Stimulated activated CD4-positive, alpha-beta T cell treated with anti-CD3 and anti-CD28 coated beads, Interleukin-1b, Interleukin-23, amount 100 ng/mL, for 4 hours (primary cell): ENCODE measurements at regions not wholly inside any gene's neighbourhood (a gene's known extent, or its start where the extent isn't known, plus 50 kb on each side); places are given as distances from the start of the nearest gene placed in this dataset.

Source experiments
- DNase-seq, 2 donors: peaks; one replicate each; pipeline ENCODE4 v3.0.0-alpha.2; 2020; ENCODE audit warnings: low read depth in 2 of 2

DNA sequence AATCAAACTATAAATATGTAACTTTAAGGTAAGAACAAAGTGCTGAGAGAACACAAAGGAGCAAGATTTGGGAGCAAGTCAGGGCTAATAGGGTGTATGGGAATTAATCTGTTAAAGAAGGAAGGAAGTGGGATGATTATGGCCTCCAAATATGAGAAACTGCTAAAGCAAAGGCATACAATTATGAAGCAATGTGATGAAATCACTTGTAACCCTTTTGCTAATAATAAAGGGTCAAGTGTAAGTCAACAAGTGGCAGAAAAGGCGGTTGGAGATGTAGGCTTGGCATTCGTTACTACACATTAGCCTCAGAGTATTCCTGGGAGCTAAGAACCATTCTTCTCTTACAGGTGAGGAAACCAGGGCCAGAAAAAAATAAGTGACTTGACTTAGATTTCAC lies 1002.3 kb upstream of the TENM4 start:
- DNase-seq, result no peak

DNA sequence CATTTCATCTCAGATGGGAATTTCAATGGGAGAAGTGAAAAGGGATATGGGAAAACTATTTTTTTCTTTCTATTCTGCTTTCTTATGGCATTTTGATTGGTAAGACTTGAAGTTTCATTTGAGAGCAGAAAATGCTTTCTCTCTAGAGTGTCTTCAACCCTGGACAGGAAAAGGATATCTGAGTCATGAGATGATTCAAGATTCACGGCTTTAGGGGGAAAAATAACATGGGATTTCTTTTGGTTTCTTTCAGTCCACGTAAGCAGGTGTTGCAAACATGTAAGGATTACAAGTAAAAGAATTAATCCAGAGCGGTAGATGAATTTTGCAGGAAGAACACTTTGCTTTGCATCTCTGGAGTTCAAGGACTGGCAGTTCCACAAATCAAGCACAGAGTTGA lies 1001.0 kb upstream of the TENM4 start:
- DNase-seq, result no peak

DNA sequence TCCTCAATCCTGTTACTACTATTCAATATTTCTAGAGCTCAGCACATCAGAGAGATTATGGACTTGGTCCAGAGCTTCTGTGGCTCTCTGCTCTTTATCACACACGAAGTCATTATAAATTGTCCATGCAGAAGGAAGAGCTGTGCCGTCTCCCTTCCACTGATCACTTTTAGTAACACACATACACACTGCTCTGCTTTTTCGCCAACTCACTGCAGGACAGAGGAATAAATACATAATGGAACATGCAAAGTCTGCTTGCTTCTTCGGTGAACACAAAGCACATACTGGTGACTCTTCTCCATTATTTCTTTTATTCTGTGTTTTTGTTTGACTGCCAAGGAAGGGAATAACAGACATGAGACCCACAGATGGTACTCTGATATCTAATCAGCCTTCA lies 1000.0 kb upstream of the TENM4 start:
- no peak for DNase-seq

DNA sequence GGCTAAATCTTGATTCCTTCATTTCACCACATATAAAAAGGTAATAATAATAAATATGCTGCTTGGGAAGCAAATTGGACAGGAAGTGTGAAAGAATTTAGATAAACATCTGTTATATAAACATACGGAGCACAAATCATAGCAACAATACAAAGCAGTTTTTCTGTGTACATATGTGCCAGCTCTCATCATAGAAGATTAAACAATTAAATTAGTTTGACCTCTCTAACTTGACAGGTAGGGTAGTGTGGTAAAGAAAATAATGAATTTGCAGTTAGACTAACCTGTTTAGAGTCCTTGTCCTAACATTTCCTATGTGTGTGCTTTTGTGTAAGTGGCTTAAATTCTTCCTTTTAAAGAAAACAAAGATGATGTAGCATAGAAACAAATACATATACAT lies 995.7 kb upstream of the TENM4 start:
- no peak for DNase-seq

DNA sequence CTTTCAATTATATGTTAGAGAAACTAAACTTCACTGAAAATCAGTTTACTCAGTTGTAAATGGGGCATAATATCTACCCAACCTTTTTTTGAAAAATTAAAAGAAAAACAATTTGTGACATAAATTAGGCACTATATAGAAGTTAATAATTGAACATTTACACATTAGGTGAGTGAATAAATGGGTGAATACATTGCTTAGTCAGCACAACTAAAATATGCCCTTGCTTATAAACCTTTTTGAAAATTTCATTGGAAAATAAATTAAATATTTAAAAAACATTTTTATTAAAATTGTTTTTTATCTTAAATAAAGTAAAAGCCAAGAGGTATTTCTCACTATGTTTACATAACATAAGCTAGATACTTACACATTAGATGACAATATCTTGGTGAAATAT lies 994.5 kb upstream of the TENM4 start:
- no peak for DNase-seq

DNA sequence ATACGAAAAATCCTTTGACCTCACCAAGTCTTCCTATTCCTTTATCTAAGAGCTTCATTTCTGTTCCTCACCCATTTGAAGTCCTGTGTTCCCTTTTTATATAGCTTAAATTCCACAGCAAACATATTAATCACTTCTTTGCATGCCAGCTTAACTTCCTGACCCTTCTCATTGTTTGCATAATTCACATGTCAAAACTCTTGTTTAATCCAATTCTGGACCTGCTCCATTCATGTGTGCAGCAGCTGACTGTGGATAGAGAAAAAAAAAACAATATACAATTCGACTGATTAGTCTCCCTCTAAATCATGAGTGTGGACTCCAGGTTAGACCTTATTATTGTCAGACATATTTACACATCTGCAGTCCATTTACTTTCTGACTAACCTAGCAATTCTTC lies 991.2 kb upstream of the TENM4 start:
- no peak for DNase-seq

DNA sequence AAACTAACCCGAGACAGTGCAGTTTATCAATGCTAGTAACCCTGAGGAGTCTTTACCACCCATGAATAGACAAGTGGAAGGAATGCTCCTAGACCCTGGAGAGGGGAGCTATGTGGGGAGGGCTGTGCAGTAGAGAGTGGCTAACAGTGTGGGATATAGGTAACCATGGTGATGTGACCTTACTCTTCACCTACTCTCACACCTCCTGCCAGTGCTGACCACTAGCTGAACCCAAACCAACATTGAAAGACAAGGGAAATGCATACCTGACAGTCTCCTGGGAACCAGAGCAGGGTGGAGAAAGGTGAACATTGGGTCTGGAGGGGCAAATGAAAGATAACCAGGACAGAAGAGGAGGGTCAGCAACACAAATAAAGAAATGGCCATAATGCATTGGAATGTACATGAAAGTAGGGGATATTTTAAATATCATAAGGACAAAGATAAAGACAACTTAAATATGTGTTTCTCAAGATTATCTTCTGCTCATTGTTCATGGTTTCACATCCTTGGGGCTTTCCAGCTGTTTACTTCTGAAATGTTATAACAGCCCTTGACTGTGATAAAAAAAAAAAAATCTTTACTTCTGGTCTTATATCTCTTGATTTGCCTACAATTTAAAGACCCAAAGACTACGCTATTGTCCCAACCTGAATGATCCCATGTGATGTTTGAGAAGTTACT lies 983.3 kb upstream of the TENM4 start:
- no peak for DNase-seq

DNA sequence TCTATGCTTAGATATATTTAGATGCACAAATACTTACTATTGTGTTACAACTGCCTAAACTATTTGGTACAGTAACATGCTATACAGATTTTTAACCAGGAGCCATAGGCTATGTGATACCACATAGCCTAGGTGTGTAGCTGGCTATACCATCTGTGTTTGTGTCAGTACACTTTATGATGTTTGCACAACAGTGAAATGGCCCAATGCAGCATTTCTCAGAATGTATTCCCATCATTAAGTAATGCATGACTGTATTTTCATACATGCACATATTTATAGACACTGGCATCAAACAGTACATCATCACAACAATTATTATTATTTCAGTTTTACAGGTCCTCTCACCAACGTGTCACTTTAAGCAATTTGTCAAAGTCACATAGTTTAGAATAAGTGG lies 979.5 kb upstream of the TENM4 start:
- no peak for DNase-seq

DNA sequence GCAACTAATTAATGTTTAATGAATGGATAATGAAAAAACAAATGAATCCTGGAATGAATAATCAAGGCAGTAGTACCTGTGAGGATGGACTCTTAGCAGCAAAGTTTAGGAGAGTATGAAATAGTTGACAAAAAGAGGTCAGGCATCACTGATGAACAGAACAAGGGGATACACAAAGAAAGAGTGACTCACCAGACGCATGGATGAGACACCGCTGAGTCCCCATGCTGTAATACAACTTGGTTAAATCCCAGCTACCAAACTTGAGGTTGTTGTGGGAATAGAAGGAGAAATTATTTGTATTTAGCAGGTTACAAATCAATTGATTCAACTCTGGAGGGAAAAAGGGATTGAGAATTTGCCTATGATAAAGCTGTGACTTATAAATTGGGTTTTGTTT lies 976.9 kb upstream of the TENM4 start:
- no peak for DNase-seq

DNA sequence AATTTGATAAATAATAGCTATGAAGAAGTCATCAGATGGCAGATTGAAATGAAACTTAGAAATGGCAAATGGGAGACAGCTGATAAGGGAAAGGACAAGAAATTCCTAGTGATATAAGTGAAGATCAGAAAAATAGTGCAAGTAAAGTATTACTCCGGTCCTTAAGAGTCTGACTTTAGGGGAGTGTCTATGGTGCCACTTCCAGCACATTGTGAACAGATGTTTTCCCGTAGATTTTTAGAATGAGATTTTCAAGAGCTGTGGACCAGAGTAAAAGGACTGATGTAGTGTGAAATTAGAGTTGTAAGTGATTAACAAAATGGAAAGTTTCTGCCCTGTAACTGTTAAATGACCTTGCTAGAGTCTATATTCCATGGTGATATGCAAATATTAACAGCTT lies 974.8 kb upstream of the TENM4 start:
- no peak for DNase-seq

DNA sequence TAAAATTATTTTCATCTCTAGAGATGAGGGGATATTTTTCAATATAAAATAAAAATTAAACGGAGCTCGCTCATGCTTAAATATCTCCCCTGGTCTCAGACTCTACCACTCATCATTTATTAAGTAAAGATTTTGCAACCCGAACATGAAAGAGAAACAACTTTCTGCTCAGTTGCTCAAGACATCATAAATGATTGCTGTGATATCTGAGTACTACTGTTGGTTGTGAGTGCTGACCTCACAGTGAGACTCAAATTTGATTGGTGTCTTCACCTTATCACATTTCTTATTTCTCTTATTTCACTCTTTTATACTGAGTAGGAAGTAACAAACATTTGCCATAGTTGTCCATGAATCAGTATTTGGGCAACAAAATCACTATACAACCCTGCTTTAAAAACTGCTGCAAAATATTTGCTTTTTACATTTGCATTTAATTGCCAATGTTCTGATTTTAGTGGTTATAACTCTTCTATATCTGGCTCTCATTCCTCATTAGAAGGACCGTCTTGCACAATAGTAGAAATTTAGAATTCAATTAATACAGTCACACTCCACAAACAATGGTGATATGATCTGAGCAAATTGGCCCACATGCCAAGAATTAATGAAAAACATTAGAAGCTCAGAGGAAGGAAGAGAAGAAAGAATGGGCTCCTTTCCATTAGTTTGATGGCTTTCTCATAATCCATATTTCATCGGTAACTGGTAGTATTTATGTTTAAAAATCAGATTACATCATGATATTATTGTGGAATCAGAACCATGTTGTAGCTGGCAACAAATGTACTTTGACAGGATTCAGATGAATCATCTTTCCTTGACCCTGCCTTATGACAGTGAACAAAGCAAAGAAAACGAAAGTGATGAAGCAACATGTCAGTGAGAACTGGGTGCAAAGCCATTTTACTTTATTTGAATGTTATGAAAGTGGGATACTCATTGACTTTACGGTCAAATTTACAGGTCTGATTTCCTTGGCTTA lies 973.6 kb upstream of the TENM4 start:
- no peak for DNase-seq

DNA sequence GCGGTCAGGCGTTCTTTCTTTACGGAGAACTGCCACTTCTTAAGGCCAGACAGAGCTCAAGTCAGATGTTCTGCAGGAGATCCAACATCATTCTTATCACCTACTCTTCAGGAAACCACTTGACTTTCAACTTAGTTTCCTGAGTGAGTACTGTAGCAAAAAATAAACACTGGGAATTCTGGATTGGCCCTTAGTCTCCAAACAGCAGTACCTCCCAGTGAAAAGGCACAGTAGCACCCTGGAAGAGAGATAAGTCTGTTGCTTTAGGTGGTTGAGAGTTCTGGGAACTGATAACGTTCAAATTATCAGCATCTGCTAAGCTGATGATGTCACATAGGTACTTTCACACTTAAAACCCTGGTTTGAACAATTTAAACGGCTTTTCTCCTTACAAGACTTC lies 971.8 kb upstream of the TENM4 start:
- no peak for DNase-seq

DNA sequence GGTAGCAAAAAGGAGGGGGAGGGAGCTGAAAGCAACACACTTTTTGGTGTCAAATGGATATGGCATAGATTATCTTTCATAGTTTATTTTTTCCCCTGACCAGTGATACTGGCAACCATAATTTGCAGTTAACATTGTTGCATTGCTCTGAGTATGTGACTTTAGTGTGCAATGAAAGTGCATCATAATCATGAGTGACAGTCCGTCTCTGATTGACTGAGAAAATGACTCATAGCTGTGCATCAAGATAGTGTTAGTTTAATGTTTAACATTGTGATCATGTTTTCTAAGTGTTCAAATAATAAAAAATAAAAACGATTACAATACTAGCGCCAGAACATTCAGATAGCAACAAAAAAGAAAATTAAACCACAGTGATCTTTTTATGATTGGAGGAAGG lies 952.4 kb upstream of the TENM4 start:
- DNase-seq, result no peak

DNA sequence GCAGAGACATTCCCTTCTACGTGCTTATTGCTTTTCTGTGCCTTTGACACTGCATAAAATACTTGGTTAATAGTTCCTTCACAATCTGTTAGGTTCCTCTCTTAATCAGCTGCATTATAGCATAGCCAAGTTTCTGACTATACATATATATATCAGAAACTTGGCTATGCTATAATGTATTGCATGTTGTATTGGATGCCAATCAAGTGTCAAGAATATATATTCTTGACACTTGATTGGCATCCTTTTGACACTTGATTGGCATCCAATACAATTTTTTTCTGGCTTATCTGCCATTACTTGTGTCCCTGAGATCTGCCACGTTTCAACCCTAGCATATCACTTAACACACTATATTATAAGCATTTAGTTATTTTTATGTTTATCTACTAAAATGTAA lies 949.7 kb upstream of the TENM4 start:
- DNase-seq, result no peak

DNA sequence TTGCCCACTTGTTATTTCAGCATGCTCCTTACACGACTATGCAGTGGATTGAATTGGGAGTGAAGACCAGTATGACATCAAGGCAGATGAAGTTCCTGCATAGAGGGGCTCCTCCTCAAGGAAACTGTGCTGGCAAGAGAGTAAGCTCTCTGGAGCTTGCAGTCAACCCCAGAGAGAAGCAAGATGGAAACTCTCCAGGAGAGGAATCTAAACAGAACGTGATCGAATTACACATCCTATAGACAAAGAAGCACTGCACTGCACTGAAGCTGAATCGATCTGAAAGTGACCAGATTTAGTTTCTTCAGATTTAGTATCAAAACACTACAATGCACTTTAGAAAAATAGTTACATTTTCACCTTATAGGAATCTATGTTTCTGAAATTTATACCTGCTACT lies 947.7 kb upstream of the TENM4 start:
- DNase-seq, result no peak

DNA sequence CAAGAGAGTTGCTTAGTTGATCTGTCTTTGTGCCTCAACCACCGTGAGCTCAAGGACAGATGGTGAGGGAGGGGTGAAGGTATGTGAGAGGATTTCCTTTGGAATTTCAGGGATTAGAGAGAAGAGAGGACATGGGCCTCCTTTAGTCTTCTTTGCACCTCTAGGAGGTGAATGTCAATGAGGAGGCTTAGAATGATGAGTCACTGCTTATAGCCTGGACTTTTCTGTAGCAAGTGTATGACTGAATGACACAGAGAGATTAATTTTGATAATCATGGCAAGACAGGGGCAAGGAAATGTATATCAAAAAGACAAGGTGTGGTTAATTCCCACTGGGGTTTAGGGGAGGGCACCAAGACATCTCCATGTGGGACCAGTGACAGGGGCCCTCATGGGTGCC lies 947.3 kb upstream of the TENM4 start:
- no peak for DNase-seq

DNA sequence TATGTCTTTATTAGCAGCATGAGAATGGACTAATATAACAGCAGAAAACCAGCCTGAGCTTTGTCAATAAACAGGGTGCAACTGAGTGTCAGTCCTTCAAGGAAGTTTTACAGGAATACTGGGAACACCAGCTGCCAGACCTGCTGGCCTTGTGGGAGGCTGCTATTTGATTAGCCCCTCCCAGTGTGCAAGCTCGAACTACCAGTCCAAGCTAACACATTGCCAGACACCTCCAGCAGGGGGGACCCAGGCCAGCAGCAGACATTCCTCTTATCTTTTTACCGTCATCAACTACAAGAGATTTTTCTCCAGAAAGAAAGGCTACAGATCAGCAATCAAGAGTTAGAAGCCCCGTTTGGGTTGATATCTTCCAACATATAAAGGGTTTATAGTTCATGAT lies 942.8 kb upstream of the TENM4 start:
- DNase-seq, result no peak

DNA sequence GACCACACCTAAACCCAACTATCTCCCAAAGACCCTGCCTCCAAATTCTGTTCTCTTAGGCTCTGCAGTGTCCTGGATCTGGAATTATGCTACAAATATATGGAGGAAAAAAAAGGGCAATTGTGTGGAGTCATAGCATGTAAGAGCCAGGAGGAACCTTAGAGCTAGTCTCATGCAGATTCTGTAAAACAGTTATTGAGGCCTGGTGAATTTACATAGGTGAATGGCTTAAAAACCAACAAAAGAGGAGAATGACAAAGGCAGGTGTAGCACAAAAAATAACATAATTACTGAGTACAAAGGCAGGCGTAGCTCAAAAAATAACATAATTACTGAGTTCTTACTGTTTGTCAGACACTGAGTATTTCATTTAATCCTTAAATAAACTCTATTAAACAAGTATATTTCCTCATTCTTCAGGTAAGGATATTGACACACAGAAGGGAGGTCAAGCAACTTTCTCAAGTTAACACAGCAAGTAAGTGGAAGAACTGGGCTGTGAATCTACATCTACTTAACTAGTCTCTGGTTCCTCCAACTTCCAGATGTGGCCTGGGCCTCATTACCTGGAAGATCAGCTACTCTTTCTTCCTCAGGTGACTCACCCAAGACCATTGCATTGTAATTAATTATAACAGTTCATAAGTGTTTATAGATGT lies 938.9 kb upstream of the TENM4 start:
- no peak for DNase-seq

DNA sequence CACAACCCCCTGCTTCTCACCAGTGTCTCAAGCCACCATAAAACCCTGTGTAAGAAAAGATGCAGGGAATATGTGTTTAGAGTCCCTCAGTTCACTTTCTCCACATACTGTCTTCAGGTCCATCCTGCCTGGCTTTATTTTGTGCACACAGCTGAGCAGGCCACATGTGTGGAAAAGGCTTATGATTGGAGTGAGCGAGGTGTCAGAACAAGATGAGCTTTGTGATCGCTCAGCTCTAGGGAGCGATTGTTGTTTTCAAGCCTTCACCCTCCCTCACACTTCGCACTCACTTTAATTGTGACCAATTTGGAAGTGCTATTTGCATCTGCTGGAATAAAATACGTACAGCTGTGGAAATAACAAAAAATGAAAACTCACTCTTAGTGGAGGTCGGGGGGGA lies 931.1 kb upstream of the TENM4 start:
- DNase-seq, result no peak

DNA sequence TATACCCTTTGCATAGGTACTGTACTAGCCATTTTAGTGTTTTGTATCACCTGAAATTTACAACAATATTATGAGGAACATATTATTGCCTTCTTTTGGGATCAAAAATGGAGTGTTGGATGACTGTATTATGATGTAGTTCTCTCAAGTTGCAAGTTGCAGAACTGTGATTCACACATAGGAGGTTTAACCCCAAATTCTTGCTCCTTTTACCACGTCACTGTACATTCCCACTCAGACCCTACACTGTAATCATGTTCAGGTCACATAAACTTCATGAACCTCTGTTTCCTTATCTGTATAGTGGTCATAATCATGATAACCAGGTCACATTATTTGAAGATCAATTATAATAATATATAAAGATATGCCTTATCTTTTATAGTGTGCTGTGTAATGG lies 925.1 kb upstream of the TENM4 start:
- DNase-seq, result no peak

DNA sequence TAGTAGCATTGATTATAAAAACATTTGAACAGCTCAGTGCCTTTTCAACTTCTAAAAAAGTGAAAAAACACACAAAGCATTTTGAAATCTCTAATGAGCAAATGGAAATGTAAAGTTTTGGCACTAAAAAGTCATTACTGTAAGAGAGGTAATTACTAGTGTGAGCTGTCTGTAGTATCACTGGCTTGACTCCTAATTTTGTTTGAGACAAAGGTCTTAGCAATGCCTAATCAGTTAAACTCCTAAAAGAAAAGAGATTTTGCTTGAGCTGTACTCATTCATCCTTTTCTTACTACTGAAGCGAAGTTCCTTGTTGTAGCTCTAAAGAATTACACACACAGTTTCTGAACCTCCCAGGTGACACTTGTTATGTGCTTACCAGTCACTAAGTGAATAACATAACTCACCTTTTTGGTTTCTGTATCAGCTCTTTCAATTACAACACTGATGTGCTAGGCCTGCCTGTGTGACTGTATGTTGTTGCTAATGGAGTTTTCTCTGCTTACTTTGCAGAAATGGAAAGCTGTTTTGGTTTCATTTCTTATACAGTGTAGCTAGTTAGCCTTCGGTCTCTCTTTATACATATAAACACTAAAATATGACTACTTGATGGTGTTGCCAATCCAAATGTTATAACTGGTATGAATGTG lies 924.4 kb upstream of the TENM4 start:
- DNase-seq, result no peak
